ENCODE measurements at regions not wholly inside any gene's neighbourhood (a gene's known extent, or its start where the extent isn't known, plus 50 kb on each side); places are given as distances from the start of the nearest gene placed in this dataset.
A peak's percentile ranks its signal among the peaks of the same experiment; 100 is the strongest.
"Not testable (repeated sequence)": the region's sequence is repeated elsewhere in the genome, so short reads cannot be mapped to it uniquely, and the experiment has no call there.

DNA sequence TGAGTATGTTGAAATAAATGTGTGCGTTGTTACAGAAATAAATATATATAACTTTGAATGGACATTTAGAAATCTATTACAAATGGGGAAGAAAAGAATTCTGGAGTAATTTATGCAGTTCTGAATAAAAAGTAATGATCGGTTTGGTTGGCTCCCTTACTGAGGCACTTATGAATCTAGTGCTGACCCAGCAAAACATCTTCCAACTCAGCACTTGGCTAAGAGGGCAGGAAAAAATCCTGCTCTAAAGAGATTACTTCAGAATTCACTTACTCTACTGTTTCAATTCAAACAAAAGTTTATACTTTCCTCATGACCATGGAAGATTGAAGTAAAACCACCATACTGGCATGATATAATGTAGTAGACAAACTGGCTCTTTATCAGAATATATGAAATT lies 123.9 kb upstream of the RXFP1 start:
- TF ChIP-seq, protein P1, sequence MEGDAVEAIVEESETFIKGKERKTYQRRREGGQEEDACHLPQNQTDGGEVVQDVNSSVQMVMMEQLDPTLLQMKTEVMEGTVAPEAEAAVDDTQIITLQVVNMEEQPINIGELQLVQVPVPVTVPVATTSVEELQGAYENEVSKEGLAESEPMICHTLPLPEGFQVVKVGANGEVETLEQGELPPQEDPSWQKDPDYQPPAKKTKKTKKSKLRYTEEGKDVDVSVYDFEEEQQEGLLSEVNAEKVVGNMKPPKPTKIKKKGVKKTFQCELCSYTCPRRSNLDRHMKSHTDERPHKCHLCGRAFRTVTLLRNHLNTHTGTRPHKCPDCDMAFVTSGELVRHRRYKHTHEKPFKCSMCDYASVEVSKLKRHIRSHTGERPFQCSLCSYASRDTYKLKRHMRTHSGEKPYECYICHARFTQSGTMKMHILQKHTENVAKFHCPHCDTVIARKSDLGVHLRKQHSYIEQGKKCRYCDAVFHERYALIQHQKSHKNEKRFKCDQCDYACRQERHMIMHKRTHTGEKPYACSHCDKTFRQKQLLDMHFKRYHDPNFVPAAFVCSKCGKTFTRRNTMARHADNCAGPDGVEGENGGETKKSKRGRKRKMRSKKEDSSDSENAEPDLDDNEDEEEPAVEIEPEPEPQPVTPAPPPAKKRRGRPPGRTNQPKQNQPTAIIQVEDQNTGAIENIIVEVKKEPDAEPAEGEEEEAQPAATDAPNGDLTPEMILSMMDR (IDR thresholded peaks at IDR 0.05), result no peak
- H3K27ac Mint-ChIP-seq, result no peak overlapping the region
- H3K9me3 Mint-ChIP-seq, result no peaks in the 10 kb centered on the region
- H3K4me3 Mint-ChIP-seq, result no peak overlapping the region
- H3K4me1 Mint-ChIP-seq (ENCODE audit: low read depth), result no peaks in the 10 kb centered on the region
- peaks cover 2% of the 10 kb centered on the region; the same call in 1 of the 2 replicates for H3K27me3 Mint-ChIP-seq (ENCODE audit: insufficient read depth)
- no peak for DNase-seq
- no peaks in the 10 kb centered on the region for H3K36me3 Mint-ChIP-seq (ENCODE audit: low read depth)

DNA sequence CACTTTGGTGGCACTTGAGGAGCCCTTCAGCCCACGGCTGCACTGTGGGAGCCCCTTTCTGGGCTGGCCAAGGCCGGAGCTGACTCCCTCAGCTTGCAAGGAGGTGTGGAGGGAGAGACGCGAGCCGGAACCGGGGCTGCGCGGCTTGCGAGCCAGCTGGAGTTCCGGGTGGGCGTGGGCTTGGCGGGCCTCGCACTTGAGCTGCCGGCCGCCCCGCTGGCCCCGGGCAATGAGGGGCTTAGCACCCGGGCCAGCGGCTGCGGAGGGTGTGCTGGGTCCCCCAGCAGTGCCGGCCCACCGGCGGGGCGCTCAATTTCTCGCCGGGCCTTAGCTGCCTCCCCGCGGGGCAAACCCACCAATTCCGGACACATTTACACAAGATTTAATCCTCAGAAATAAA lies 113.7 kb upstream of the RXFP1 start:
- not testable (repeated sequence) for H3K27me3 Mint-ChIP-seq (ENCODE audit: insufficient read depth); H3K9me3 Mint-ChIP-seq; H3K36me3 Mint-ChIP-seq (ENCODE audit: low read depth); H3K4me1 Mint-ChIP-seq (ENCODE audit: low read depth); DNase-seq; H3K4me3 Mint-ChIP-seq; H3K27ac Mint-ChIP-seq

DNA sequence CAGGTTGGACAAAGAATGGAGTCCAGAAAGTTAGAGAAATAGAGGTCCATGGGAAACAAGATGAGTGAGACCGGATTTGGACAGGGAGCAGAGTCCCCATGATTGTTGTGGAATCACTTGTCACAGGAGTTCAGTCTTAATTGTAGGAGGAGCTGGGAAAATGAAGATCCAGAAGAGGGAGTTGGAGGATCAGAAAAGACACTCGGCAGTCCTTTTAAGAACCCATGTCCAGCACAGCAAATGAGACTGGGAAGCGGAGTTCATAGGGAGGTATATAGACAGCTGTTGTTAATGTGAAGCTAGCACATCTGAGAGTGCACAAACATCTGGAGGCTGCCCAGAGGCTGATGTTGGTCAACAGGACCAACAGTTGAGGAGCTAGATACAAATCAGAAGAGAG lies 111.4 kb upstream of the RXFP1 start:
- no peak overlapping the region for H3K4me3 Mint-ChIP-seq
- no peaks in the 10 kb centered on the region for H3K9me3 Mint-ChIP-seq

DNA sequence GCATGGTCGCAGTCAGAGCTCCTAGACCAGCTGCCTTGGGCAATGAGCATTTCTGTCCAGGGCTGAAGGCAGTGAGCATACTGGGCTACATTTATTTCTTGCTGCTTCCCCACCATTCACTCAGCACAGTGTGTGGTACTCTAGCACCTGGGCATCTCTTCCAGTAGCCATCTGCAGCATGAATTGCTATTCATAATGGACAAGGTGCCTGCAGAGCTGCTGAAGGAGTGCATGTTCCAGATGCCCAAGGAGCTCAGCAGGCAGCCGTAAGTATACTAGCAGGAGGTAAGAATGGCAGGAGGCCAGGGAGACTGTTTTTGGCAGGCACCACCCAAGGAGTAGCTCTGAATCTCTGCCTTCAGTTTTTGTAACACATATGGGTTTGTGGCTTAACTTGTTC lies 110.4 kb upstream of the RXFP1 start:
- Mint-ChIP-seq H3K27me3 (ENCODE audit: insufficient read depth) (peaks cover 2% of the 10 kb centered on the region; the same call in 1 of the 2 replicates), H3K4me3 (no peak overlapping the region), H3K4me1 (ENCODE audit: low read depth) (no peaks in the 10 kb centered on the region), H3K9me3 (no peaks in the 10 kb centered on the region), H3K27ac (no peak overlapping the region), H3K36me3 (ENCODE audit: low read depth) (no peaks in the 10 kb centered on the region)
- TF ChIP-seq, protein P1 (IDR thresholded peaks at IDR 0.05), result no peak
- no peak for DNase-seq

More for the DNA sequence above, 111.4 kb upstream of the RXFP1 start:
- no peak overlapping the region for H3K27ac Mint-ChIP-seq
- H3K4me1 Mint-ChIP-seq (ENCODE audit: low read depth), result no peaks in the 10 kb centered on the region
- no peaks in the 10 kb centered on the region for H3K36me3 Mint-ChIP-seq (ENCODE audit: low read depth)
- peaks cover 2% of the 10 kb centered on the region; the same call in 1 of the 2 replicates for H3K27me3 Mint-ChIP-seq (ENCODE audit: insufficient read depth)
- DNase-seq, result peak; percentile 6
- TF ChIP-seq, protein P1 (IDR thresholded peaks at IDR 0.05), result no peak; the same call in 1 of the 2 replicates

DNA sequence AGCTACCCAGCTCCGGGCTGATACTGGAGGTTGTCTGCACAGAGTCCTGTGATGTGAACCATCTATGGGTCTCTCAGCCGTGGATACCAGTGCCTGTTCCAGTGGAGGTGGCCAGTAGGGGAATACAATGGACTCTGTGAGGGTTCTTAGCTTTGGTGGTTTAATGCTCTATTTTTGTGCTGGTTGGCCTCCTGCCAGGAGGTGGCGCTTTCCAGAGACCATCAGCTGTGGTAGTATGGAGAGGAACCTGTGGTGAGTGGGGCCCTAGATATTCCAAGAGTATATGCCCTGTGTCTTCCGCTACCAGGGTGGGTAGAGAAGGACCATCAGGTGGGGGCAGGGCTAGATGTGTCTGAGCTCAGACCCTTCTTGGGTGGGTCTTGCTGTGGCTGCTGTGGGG lies 103.0 kb upstream of the RXFP1 start:
- TF ChIP-seq, protein P1 (IDR thresholded peaks at IDR 0.05), result 0 out of 2 replicates have a peak, but pooled peaks have one; percentile 9
- not testable (repeated sequence) for H3K27me3 Mint-ChIP-seq (ENCODE audit: insufficient read depth); H3K4me1 Mint-ChIP-seq (ENCODE audit: low read depth); DNase-seq; H3K36me3 Mint-ChIP-seq (ENCODE audit: low read depth); H3K4me3 Mint-ChIP-seq; H3K9me3 Mint-ChIP-seq; H3K27ac Mint-ChIP-seq

DNA sequence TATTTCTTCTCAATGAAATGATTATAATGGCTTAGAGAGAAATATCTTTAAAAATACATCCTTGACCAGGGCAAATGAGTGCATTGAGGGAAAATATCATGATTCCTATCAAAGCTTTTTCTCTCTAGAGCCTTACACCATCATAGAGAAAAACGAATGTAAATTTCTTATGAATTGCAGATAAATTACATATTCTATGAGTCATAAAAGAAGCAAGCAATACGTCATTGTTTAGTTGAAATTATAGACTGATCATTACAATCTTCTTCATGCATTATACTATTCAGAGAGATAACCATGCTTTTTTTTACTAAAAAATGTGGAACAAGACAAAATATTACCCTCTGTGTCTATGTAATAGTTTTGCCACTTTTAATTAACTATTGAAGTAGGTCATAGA lies 100.9 kb upstream of the RXFP1 start:
- Mint-ChIP-seq H3K4me1 (ENCODE audit: low read depth) (no peaks in the 10 kb centered on the region), H3K36me3 (ENCODE audit: low read depth) (no peaks in the 10 kb centered on the region), H3K9me3 (no peaks in the 10 kb centered on the region), H3K27ac (no peak overlapping the region), H3K4me3 (no peak overlapping the region), H3K27me3 (ENCODE audit: insufficient read depth) (peaks cover 10% of the 10 kb centered on the region)
- DNase-seq, result no peak
- TF ChIP-seq, protein P1 (IDR thresholded peaks at IDR 0.05), result no peak
